ENCODE measurements at regions not wholly inside any gene's neighbourhood (a gene's known extent, or its start where the extent isn't known, plus 50 kb on each side); places are given as distances from the start of the nearest gene placed in this dataset.

DNA sequence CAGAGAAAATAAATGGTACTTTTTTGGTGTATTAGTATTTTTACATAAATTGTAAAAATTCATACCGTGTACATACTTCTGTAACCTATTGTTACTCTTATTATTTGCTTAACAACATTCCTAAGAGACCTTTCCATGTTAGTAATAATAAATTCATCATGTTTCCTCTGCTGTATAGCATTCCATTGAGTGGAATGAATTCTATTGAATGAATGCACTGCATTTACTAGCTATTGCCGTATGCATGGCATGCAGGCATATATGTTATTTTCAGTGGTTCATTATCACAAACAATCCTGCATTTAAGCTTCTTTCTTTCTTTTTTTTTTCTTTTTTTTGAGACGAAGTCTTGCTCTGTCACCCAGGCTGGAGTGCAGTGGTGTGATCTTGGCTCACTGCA is 137.6 kb upstream of the TBX3 start:
- no peak for TF ChIP-seq EZH2phosphoT487 (IDR thresholded peaks at IDR 0.05; ENCODE audit: low read depth, severe bottlenecking, unreplicated experiment)
- TF ChIP-seq, protein P1, sequence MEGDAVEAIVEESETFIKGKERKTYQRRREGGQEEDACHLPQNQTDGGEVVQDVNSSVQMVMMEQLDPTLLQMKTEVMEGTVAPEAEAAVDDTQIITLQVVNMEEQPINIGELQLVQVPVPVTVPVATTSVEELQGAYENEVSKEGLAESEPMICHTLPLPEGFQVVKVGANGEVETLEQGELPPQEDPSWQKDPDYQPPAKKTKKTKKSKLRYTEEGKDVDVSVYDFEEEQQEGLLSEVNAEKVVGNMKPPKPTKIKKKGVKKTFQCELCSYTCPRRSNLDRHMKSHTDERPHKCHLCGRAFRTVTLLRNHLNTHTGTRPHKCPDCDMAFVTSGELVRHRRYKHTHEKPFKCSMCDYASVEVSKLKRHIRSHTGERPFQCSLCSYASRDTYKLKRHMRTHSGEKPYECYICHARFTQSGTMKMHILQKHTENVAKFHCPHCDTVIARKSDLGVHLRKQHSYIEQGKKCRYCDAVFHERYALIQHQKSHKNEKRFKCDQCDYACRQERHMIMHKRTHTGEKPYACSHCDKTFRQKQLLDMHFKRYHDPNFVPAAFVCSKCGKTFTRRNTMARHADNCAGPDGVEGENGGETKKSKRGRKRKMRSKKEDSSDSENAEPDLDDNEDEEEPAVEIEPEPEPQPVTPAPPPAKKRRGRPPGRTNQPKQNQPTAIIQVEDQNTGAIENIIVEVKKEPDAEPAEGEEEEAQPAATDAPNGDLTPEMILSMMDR (IDR thresholded peaks at IDR 0.05; ENCODE audit: poor library complexity): no peak

Measured in hepatocyte (in vitro differentiated cells).